H1 (cell line): ENCODE measurements at regions not wholly inside any gene's neighbourhood (a gene's known extent, or its start where the extent isn't known, plus 50 kb on each side); places are given as distances from the start of the nearest gene placed in this dataset.

ENCODE experiments used
- CHD2 ChIP-seq: IDR thresholded peaks from 2 replicates; pipeline ENCODE4 v1.6.1; 2012; ENCODE audit warnings: low read length, improper control_type of control experiment
- EGR1 ChIP-seq: IDR thresholded peaks from 2 replicates; pipeline ENCODE4 v1.6.1; 2011; ENCODE audit warnings: low read depth, low read length, borderline replicate concordance
- EZH2 ChIP-seq: fragments of 200-600 bp; sonication (generic); IDR thresholded peaks from 2 replicates; pipeline ENCODE4 v1.7.1; 2012; ENCODE audit warnings: low read depth, mild to moderate bottlenecking, moderate library complexity, low read length, inconsistent platforms; ENCODE audit not compliant: severe bottlenecking
- HDAC6 ChIP-seq: IDR thresholded peaks from one replicate; pipeline ENCODE4 v1.7.1; 2012; ENCODE audit warnings: low read depth, mild to moderate bottlenecking, inconsistent platforms, low read length, moderate library complexity
- JUN ChIP-seq: IDR thresholded peaks from 2 replicates; pipeline ENCODE4 v1.6.1; 2011; ENCODE audit warnings: low read depth, mild to moderate bottlenecking, improper control_type of control experiment, low read length
- JUND ChIP-seq: IDR thresholded peaks from 2 replicates; pipeline ENCODE4 v1.6.1; 2011; ENCODE audit warnings: mild to moderate bottlenecking, improper control_type of control experiment, low read length
- NRF1 ChIP-seq: IDR thresholded peaks from 2 replicates; pipeline ENCODE4 v1.6.1; 2011; ENCODE audit warnings: mild to moderate bottlenecking, low read depth, low read length, improper control_type of control experiment
- POLR2A ChIP-seq, 2 experiments: IDR thresholded peaks; 1 replicate in 1 of 2; 2 replicates in 1 of 2; pipeline ENCODE4 v1.6.1; 2011; ENCODE audit warnings: low read depth in 2 of 2, low read length in 2 of 2, mild to moderate bottlenecking in 2 of 2; ENCODE audit errors: control extremely low read depth in 1 of 2
- POLR2AphosphoS5 ChIP-seq: IDR thresholded peaks from 2 replicates; pipeline ENCODE4 v1.6.1; 2011; ENCODE audit warnings: low read depth, low read length
- RNF2 ChIP-seq: fragments of 200-900, 300-1000 bp; sonication (generic); IDR thresholded peaks from 2 replicates; pipeline ENCODE4 v1.7.1; 2016; ENCODE audit warnings: borderline replicate concordance, low read depth, mild to moderate bottlenecking, antibody characterized with exemption, low read length; ENCODE audit not compliant: poor library complexity, severe bottlenecking; ENCODE audit errors: missing control alignments
- TAF7 ChIP-seq: optimal IDR thresholded peaks from 2 replicates; pipeline ENCODE3; 2011; ENCODE audit warnings: low read depth, mild to moderate bottlenecking, inconsistent platforms, low read length, moderate library complexity, borderline replicate concordance
- ZNF274 ChIP-seq: IDR thresholded peaks from 2 replicates; pipeline ENCODE4 v1.7.0; 2012; ENCODE audit warnings: low read length, borderline replicate concordance; ENCODE audit errors: extremely low read depth
- TF ChIP-seq, protein P1 (sequence below), 3 experiments: IDR thresholded peaks; 1 replicate in 2 of 3; 2 replicates in 1 of 3; pipeline versions ENCODE4 v1.5.1 to v1.6.1; 2011; ENCODE audit warnings: low read length in 3 of 3, mild to moderate bottlenecking in 3 of 3, inconsistent platforms in 2 of 3, low read depth in 1 of 3, moderate library complexity in 1 of 3; ENCODE audit not compliant: insufficient read depth in 1 of 3; ENCODE audit errors: control extremely low read depth in 1 of 3
- TF ChIP-seq, protein P2 (sequence below): IDR thresholded peaks from 2 replicates; pipeline ENCODE4 v1.6.1; 2012; ENCODE audit warnings: inconsistent platforms

DNA sequence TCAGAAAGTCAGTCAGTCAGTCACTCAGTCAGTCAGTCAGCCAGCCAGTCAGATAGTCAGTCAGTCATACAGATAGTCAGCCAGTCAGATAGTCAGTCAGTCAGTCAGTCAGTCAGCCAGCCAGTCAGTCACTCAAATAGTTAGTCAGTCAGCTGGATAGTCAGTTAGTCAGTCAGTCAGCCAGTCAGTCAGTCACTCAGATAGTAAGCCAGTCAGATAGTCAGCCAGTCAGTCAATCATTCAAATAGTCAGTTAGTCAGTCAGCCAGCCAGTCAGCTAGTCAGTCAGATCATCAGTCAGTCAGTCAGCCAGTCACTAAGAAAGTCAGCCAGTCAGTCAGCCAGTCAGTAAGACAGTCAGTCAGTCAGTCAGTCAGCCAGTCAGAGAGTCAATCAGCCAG, 477.1 kb downstream of the AGTPBP1 start:
- TF ChIP-seq, protein P1, sequence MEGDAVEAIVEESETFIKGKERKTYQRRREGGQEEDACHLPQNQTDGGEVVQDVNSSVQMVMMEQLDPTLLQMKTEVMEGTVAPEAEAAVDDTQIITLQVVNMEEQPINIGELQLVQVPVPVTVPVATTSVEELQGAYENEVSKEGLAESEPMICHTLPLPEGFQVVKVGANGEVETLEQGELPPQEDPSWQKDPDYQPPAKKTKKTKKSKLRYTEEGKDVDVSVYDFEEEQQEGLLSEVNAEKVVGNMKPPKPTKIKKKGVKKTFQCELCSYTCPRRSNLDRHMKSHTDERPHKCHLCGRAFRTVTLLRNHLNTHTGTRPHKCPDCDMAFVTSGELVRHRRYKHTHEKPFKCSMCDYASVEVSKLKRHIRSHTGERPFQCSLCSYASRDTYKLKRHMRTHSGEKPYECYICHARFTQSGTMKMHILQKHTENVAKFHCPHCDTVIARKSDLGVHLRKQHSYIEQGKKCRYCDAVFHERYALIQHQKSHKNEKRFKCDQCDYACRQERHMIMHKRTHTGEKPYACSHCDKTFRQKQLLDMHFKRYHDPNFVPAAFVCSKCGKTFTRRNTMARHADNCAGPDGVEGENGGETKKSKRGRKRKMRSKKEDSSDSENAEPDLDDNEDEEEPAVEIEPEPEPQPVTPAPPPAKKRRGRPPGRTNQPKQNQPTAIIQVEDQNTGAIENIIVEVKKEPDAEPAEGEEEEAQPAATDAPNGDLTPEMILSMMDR (IDR thresholded peaks at IDR 0.05; ENCODE audit: control extremely low read depth in 1 of 3, insufficient read depth in 1 of 3, low read depth in 1 of 3, low read length in 3 of 3): no peak
- TF ChIP-seq EZH2 (no peak), POLR2A (IDR thresholded peaks at IDR 0.05; ENCODE audit: control extremely low read depth in 1 of 2, low read depth in 2 of 2, low read length in 2 of 2) (no peak), ZNF274 (no peak), POLR2AphosphoS5 (no peak), JUND (no peak), HDAC6 (no peak), JUN (no peak), EGR1 (no peak), RNF2 (no peak), CHD2 (no peak), NRF1 (no peak), TAF7 (no peak)
- TF ChIP-seq, protein P2, sequence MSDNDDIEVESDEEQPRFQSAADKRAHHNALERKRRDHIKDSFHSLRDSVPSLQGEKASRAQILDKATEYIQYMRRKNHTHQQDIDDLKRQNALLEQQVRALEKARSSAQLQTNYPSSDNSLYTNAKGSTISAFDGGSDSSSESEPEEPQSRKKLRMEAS: no peak
